ENCODE measurements at regions not wholly inside any gene's neighbourhood (a gene's known extent, or its start where the extent isn't known, plus 50 kb on each side); places are given as distances from the start of the nearest gene placed in this dataset.

GRCh38 chr18:21991886-21992285, 177.5 kb upstream of the GATA6 start:
- intact Hi-C loops (cut with micrococcal nuclease): loop anchor here (10.0 kb wide), 1 partner anchor 573 kb away; no protein-coding TSS in a partner anchor
- Histone ChIP-seq H3F3A (ENCODE audit: low read length, unreplicated experiment) (no peaks in the 10 kb centered on the region), H3K79me2 (ENCODE audit: low read length) (no peaks in the 10 kb centered on the region), H3K27ac (ENCODE audit: low read length) (no peak overlapping the region), H4K20me1 (ENCODE audit: low read length) (no peaks in the 10 kb centered on the region), H3K27me3 (ENCODE audit: low read length) (no peaks in the 10 kb centered on the region), H3K9me2 (replicated peaks; ENCODE audit: low read length) (no peaks in the 10 kb centered on the region), H3K4me2 (ENCODE audit: low read length) (no peak overlapping the region), H3K4me3 (ENCODE audit: low read length) (no peak overlapping the region), H3K9me3 (ENCODE audit: low read length) (no peaks in the 10 kb centered on the region), H3K9ac (ENCODE audit: low read length) (no peak overlapping the region), H3K36me3 (ENCODE audit: low read depth, low read length) (no peaks in the 10 kb centered on the region), H2AFZ (ENCODE audit: low read length) (no peak overlapping the region), H3K4me1 (ENCODE audit: insufficient read depth, low read length) (no peaks in the 10 kb centered on the region)
- BruUV-seq (replicated peaks): no TSS peak
- CTCF ChIA-PET: no interaction called here
- DNase-seq: no peak
- POLR2A ChIA-PET (ENCODE audit: unreplicated experiment): no interaction called here
- ATAC-seq: no peak
- no peak for TF ChIP-seq EZH2phosphoT487 (IDR thresholded peaks at IDR 0.05; ENCODE audit: borderline replicate concordance, low read length)
- no peak for TF ChIP-seq EZH2 (IDR thresholded peaks at IDR 0.05; ENCODE audit: low read length, unreplicated experiment)
- TF ChIP-seq CTCF (conservative IDR thresholded peaks at IDR 0.05; ENCODE audit: low read depth, low read length): no peak

- CTCF ChIA-PET: no interaction called here
- no peak overlapping the region for H3K4me2 ChIP-seq (ENCODE audit: low read length)
- H3K9ac ChIP-seq (ENCODE audit: low read length): no peak overlapping the region
- DNase-seq: no peak
- no peaks in the 10 kb centered on the region for H4K20me1 ChIP-seq (ENCODE audit: low read length)
- H3K27ac ChIP-seq (ENCODE audit: low read length): no peak overlapping the region
- H3K9me2 ChIP-seq (replicated peaks; ENCODE audit: low read length): no peaks in the 10 kb centered on the region
- H3K36me3 ChIP-seq (ENCODE audit: low read depth, low read length): no peaks in the 10 kb centered on the region
- H3F3A ChIP-seq (ENCODE audit: low read length, unreplicated experiment): no peaks in the 10 kb centered on the region
- no peaks in the 10 kb centered on the region for H3K4me1 ChIP-seq (ENCODE audit: insufficient read depth, low read length)
- BruUV-seq (replicated peaks): no TSS peak
- H2AFZ ChIP-seq (ENCODE audit: low read length): no peak overlapping the region
- no peaks in the 10 kb centered on the region for H3K79me2 ChIP-seq (ENCODE audit: low read length)
- no peak for ATAC-seq
- H3K27me3 ChIP-seq (ENCODE audit: low read length): no peaks in the 10 kb centered on the region
- no peak overlapping the region for H3K4me3 ChIP-seq (ENCODE audit: low read length)
- POLR2A ChIA-PET (ENCODE audit: unreplicated experiment): no interaction called here
- intact Hi-C loops (cut with micrococcal nuclease): loop anchor here (2.0 to 10.0 kb wide), 2 partner anchors 172 to 568 kb away; partner anchors contain the start of gene GATA6
- no peaks in the 10 kb centered on the region for H3K9me3 ChIP-seq (ENCODE audit: low read length)
- TF ChIP-seq EZH2phosphoT487 (IDR thresholded peaks at IDR 0.05; ENCODE audit: borderline replicate concordance, low read length): no peak
- no peak for TF ChIP-seq EZH2 (IDR thresholded peaks at IDR 0.05; ENCODE audit: low read length, unreplicated experiment)
- no peak for TF ChIP-seq CTCF (conservative IDR thresholded peaks at IDR 0.05; ENCODE audit: low read depth, low read length)
These were observed 173.0 kb upstream of the GATA6 start for GRCh38 chr18:21996351-21996826.
